Naive thymus-derived CD4-positive, alpha-beta T cell (primary cell): ENCODE measurements at regions not wholly inside any gene's neighbourhood (a gene's known extent, or its start where the extent isn't known, plus 50 kb on each side); places are given as distances from the start of the nearest gene placed in this dataset.

Source experiments
- ATAC-seq: fragments of 150-1000 bp; cut with Tn5 transposase; 2 replicates; pipeline ENCODE4 v1.10.0; 2021; ENCODE audit warnings: mild to moderate bottlenecking, moderate library complexity
- CTCF ChIA-PET: fragments of 350-600 bp; sonication (Branson Sonifier 250); formaldehyde crosslinking; loops from one replicate; lab custom pipeline; 2021; ENCODE audit warnings: antibody characterized with exemption; lab: Charles Lee
- POLR2A ChIA-PET: fragments of 350-600 bp; sonication (Branson Sonifier 250); formaldehyde crosslinking; loops from one replicate; lab custom pipeline; 2021; ENCODE audit warnings: antibody characterized with exemption, inconsistent platforms; lab: Charles Lee
- DNase-seq, 9 donors: peaks; one replicate each; pipeline versions ENCODE4 v3.0.0 to v3.0.0-alpha.2; 2020 to 2022; ENCODE audit warnings: mixed read lengths in 1 of 9
- H3K27ac ChIP-seq: one replicate; pipeline ENCODE4 v1.7.0; 2013; ENCODE audit warnings: mild to moderate bottlenecking, low read depth, low read length, moderate library complexity
- H3K27me3 ChIP-seq, 2 donors: one replicate each; pipeline ENCODE4 v1.7.0; 2013; ENCODE audit warnings: low read length in 2 of 2, mild to moderate bottlenecking in 2 of 2, moderate library complexity in 2 of 2; ENCODE audit not compliant: control insufficient read depth in 2 of 2, insufficient read depth in 2 of 2
- H3K36me3 ChIP-seq, 3 experiments: 1 replicate in 2 of 3; 2 replicates in 1 of 3; pipeline ENCODE4 v1.7.0; 2013; ENCODE audit warnings: low read length in 3 of 3, mild to moderate bottlenecking in 3 of 3, moderate library complexity in 1 of 3; ENCODE audit not compliant: insufficient read depth in 3 of 3, control insufficient read depth in 2 of 3
- H3K4me1 ChIP-seq, 2 donors: one replicate each; pipeline ENCODE4 v1.7.0; 2013; ENCODE audit warnings: low read length in 2 of 2, mild to moderate bottlenecking in 2 of 2, moderate library complexity in 1 of 2; ENCODE audit not compliant: control insufficient read depth in 2 of 2, insufficient read depth in 2 of 2
- H3K4me3 ChIP-seq: 2 replicates; pipeline ENCODE4 v1.7.0; 2013; ENCODE audit warnings: mild to moderate bottlenecking, low read length
- H3K9me3 ChIP-seq, 3 experiments: 1 replicate in 2 of 3; 2 replicates in 1 of 3; pipeline ENCODE4 v1.7.0; 2013; ENCODE audit warnings: low read length in 3 of 3; ENCODE audit not compliant: control insufficient read depth in 2 of 3
- H3K27ac Mint-ChIP-seq, 9 donors: one replicate each; pipeline ENCODE4 v1.8.0; 2020 to 2022; ENCODE audit warnings: mixed read lengths in 9 of 9, mild to moderate bottlenecking in 8 of 9, moderate library complexity in 5 of 9, inconsistent platforms in 2 of 9
- H3K27me3 Mint-ChIP-seq, 5 donors: one replicate each; pipeline ENCODE4 v1.8.0; 2021 to 2022; ENCODE audit warnings: mixed read lengths in 5 of 5, mild to moderate bottlenecking in 1 of 5
- H3K36me3 Mint-ChIP-seq, 5 donors: one replicate each; pipeline ENCODE4 v1.8.0; 2020 to 2022; ENCODE audit warnings: mixed read lengths in 5 of 5, mild to moderate bottlenecking in 3 of 5, inconsistent platforms in 1 of 5
- H3K4me1 Mint-ChIP-seq, 7 donors: one replicate each; pipeline ENCODE4 v1.8.0; 2020 to 2022; ENCODE audit warnings: mixed read lengths in 7 of 7, mild to moderate bottlenecking in 3 of 7, inconsistent platforms in 1 of 7
- H3K4me3 Mint-ChIP-seq, 10 donors: one replicate each; pipeline ENCODE4 v1.8.0; 2020 to 2022; ENCODE audit warnings: mild to moderate bottlenecking in 10 of 10, mixed read lengths in 10 of 10, moderate library complexity in 6 of 10, inconsistent platforms in 2 of 10
- H3K9me3 Mint-ChIP-seq, 11 donors: one replicate each; pipeline ENCODE4 v1.8.0; 2020 to 2022; ENCODE audit warnings: mixed read lengths in 11 of 11, mild to moderate bottlenecking in 4 of 11, inconsistent platforms in 1 of 11, moderate library complexity in 1 of 11
- intact Hi-C, 2 donors: fragments of 100-400 bp; cut with micrococcal nuclease; formaldehyde crosslinking; loops; one replicate each; pipeline ENCODE4 v1.15.1; 2023

DNA sequence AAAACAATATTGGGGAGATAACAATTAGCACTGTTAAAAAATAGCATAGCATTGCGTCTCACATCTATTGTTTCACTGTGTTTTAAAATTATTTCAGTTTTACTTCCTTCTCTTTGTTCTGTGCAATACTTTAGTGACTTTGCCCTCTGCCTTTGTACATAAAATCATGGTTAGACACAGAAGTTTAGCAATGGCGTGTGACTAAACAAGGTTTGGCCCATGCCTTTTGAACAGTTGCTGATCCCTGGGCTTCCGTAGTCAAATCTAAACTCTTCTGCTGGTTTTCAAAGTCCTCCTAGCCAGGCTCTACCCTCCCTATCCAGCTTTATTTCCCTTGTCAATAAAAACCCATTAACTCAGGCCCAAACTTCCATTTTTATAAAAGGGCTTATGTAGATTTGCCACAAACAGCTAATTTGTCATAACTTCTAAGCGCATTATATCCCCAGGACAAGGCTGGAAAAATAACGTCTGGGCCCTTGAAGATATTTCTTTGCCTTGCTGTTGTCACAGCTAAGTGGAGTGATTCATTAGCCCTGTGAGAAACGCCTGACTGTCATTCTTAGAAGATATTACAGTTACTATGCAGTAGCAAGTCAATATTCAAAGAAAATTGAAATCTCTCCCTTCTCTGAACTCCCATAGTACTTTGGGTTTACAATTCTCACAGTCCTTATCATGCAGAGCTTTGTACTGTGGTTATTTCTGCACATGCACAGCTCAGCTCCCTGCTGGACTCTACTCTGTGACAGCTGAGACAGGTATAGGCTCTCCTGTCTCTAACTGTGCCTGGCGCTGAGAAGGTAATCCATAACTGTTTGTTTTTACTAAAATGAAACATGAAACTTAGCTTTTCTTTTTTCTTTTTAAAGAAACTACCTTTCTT, 123.4 kb upstream of the SLC24A5 start:
- POLR2A ChIA-PET, result no interaction called here
- no peak for ATAC-seq

DNA sequence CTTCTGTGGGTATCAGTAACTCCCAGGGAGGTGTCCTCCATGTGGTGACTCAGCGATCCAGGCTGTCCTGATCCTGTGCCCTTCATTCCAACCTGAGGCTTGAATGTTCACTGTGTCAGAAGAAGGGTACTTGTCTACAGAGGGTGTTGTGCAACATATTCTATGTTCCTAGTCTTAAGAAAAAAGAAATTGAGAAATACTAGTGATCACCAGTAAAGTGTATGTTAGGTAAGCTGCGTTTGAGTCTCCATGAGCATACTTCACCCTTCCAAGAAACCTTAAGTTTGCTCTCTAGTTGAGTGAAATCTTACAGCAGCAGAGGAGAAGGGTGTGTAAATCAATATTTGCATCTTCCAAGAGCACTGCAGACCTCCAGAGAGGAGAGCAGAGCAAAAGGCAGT, 122.2 kb upstream of the SLC24A5 start:
- Mint-ChIP-seq H3K4me3 (no peak overlapping the region), H3K27me3 (peaks cover 4 to 25% (median 8%) of the 10 kb centered on the region in 5 donors), H3K4me1 (peaks cover 0 to 1% (median 0%) of the 10 kb centered on the region in 7 donors), H3K36me3 (no peaks in the 10 kb centered on the region), H3K9me3 (no peaks in the 10 kb centered on the region), H3K27ac (no peak overlapping the region)
- ChIA-PET CTCF (no interaction called here), POLR2A (no interaction called here)
- intact Hi-C loops, result no loop called here
- Histone ChIP-seq H3K9me3 (no peaks in the 10 kb centered on the region), H3K27me3 (no peaks in the 10 kb centered on the region), H3K4me3 (no peak overlapping the region), H3K4me1 (no peaks in the 10 kb centered on the region), H3K36me3 (no peaks in the 10 kb centered on the region), H3K27ac (no peak overlapping the region)
- DNase-seq (no peak), ATAC-seq (no peak)

More for the DNA sequence above, 123.4 kb upstream of the SLC24A5 start:
- intact Hi-C loops, result no loop called here
- Mint-ChIP-seq H3K9me3 (no peaks in the 10 kb centered on the region), H3K4me1 (peaks cover 0 to 1% (median 0%) of the 10 kb centered on the region in 7 donors), H3K27me3 (peaks cover 4 to 24% (median 8%) of the 10 kb centered on the region in 5 donors), H3K36me3 (no peaks in the 10 kb centered on the region), H3K4me3 (no peak overlapping the region), H3K27ac (no peak overlapping the region)
- H3K36me3 ChIP-seq, result no peaks in the 10 kb centered on the region
- no peak overlapping the region for H3K4me3 ChIP-seq
- no peak for DNase-seq
- H3K9me3 ChIP-seq, result no peaks in the 10 kb centered on the region
- H3K27me3 ChIP-seq, result no peaks in the 10 kb centered on the region
- CTCF ChIA-PET, result interaction anchor here (0.6 kb wide), 1 partner anchor 17 kb away, joined by 3 read pairs; no protein-coding TSS in a partner anchor
- H3K27ac ChIP-seq, result no peak overlapping the region
- no peaks in the 10 kb centered on the region for H3K4me1 ChIP-seq

DNA sequence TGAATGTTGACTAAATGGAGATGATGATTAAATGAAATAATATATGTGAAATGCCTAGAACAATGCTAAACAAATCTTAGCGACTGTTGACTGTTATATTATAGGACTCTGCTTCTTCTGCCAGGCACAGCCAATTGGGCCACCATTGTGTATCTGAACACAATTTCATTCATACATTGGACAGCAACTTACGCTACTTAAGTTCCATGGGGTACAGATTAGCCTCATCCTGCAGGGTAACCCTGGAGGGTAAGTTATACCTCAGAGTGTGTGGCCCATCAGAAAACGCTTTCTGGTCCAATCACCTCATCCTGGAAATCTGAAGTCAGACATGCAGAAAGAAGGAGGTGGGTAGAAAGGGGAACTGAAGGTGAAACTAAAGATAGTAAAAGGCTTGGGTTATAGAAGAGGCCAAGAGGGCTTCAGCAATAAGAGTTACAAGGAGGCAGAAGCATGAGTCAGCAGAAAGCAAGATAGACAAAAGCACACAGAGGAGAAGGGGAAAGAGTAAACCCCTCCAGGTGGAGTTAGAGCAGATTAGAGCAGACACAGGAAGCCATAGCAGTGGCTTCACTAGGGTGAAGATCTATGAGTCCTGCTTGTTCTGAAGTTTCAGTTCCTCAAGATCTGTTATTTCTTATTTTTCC, 119.3 kb upstream of the SLC24A5 start:
- Histone ChIP-seq H3K27me3 (no peaks in the 10 kb centered on the region), H3K36me3 (no peaks in the 10 kb centered on the region), H3K27ac (no peak overlapping the region), H3K4me1 (no peaks in the 10 kb centered on the region), H3K9me3 (no peaks in the 10 kb centered on the region), H3K4me3 (no peak overlapping the region)
- Mint-ChIP-seq H3K27ac (no peak overlapping the region), H3K9me3 (peaks cover 0 to 2% (median 0%) of the 10 kb centered on the region in 11 donors), H3K4me3 (no peak overlapping the region), H3K27me3 (peaks cover 4 to 19% (median 6%) of the 10 kb centered on the region in 5 donors), H3K36me3 (no peaks in the 10 kb centered on the region), H3K4me1 (peaks cover 0 to 1% (median 0%) of the 10 kb centered on the region in 7 donors)
- ATAC-seq (no peak), DNase-seq (no peak)
- CTCF ChIA-PET, result no interaction called here
- intact Hi-C loops, result no loop called here
- POLR2A ChIA-PET, result no interaction called here

DNA sequence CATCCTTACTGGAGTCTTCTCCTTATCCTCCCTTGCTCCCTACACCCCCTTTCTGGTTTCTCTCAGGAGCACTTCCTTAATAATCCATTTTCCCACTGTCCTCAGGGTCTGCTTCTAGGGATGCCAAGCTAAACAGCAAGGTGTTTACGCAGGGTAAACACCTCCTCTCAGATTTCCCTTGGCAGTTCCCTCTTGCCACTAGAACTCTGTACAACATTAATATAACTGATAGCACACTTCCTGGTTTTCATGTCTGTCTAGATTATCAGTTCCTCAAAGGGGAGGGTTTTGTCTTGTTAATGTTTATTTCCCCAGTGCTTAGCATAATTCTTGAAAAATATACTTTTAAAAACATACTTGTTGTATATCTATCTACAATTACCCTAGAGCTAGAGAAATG, 118.0 kb upstream of the SLC24A5 start:
- Histone ChIP-seq H3K4me1 (no peaks in the 10 kb centered on the region), H3K27ac (no peak overlapping the region), H3K27me3 (no peaks in the 10 kb centered on the region), H3K9me3 (no peaks in the 10 kb centered on the region), H3K4me3 (no peak overlapping the region), H3K36me3 (no peaks in the 10 kb centered on the region)
- ATAC-seq (no peak), DNase-seq (no peak)
- H3K27me3 Mint-ChIP-seq, result peaks cover 4 to 19% (median 6%) of the 10 kb centered on the region in 5 donors
- H3K4me3 Mint-ChIP-seq, result no peak overlapping the region
- peaks cover 0 to 1% (median 0%) of the 10 kb centered on the region in 7 donors for H3K4me1 Mint-ChIP-seq
- H3K9me3 Mint-ChIP-seq, result peaks cover 0 to 2% (median 0%) of the 10 kb centered on the region in 11 donors
- no peaks in the 10 kb centered on the region for H3K36me3 Mint-ChIP-seq
- H3K27ac Mint-ChIP-seq, result no peak overlapping the region
- POLR2A ChIA-PET, result no interaction called here
- intact Hi-C loops, result no loop called here
- CTCF ChIA-PET, result no interaction called here

DNA sequence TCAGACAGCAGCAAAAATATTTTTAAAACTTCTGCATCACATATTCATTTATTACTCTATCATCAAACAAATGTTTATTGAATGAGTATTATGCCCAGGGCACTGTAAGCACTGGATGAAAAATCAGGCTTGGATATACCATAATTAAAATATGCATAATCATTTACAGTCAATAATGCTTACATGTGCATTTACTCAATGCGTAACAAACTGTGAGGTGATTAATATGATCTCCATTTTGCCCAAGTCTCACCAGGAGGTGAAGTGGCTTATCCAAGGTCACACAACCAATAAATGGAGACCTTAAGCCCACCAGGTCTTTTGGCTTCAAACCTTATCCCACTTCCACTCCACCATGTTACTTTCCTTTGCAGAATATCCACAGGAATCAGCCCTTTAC, 117.3 kb upstream of the SLC24A5 start:
- no peak overlapping the region for H3K27ac ChIP-seq
- Mint-ChIP-seq H3K9me3 (peaks cover 0 to 3% (median 0%) of the 10 kb centered on the region in 11 donors), H3K4me3 (no peak overlapping the region), H3K27ac (no peak overlapping the region), H3K27me3 (peaks cover 4 to 19% (median 6%) of the 10 kb centered on the region in 5 donors), H3K36me3 (peaks cover 0 to 2% (median 0%) of the 10 kb centered on the region in 5 donors), H3K4me1 (peaks cover 0 to 1% (median 0%) of the 10 kb centered on the region in 7 donors)
- H3K27me3 ChIP-seq, result no peaks in the 10 kb centered on the region
- ChIA-PET CTCF (no interaction called here), POLR2A (no interaction called here)
- ATAC-seq, result no peak
- DNase-seq, result no peak
- no peak overlapping the region for H3K4me3 ChIP-seq
- intact Hi-C loops, result no loop called here
- H3K9me3 ChIP-seq, result no peaks in the 10 kb centered on the region
- H3K36me3 ChIP-seq, result no peaks in the 10 kb centered on the region
- H3K4me1 ChIP-seq, result no peaks in the 10 kb centered on the region

DNA sequence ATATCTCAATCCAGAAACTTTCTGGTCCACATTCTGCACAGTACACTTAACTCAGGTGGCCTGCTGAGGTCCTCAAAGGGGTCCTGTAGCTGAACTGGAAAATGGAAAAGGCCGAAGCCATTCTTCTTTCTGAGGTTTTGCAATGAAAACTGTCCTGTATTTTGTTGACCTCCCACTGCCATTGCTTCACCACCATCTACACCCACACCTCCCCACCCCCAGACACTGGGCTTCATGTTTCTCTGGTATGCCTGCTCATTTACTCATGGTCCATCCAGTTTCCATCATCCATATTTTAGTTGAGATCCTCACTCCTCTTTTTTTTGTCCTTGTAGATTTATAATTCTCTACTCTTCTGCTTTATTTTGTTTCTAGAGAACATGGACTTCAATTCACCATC, 115.7 kb upstream of the SLC24A5 start:
- Histone ChIP-seq H3K9me3 (no peaks in the 10 kb centered on the region), H3K27ac (no peak overlapping the region), H3K4me3 (no peak overlapping the region), H3K36me3 (no peaks in the 10 kb centered on the region), H3K27me3 (no peaks in the 10 kb centered on the region), H3K4me1 (no peaks in the 10 kb centered on the region)
- DNase-seq (no peak), ATAC-seq (no peak)
- Mint-ChIP-seq H3K4me3 (no peak overlapping the region), H3K4me1 (peaks cover 0 to 1% (median 0%) of the 10 kb centered on the region in 7 donors), H3K27ac (no peak overlapping the region), H3K36me3 (peaks cover 0 to 4% (median 0%) of the 10 kb centered on the region in 5 donors), H3K9me3 (peaks cover 0 to 3% (median 0%) of the 10 kb centered on the region in 11 donors), H3K27me3 (peaks cover 0 to 19% (median 8%) of the 10 kb centered on the region in 5 donors)
- CTCF ChIA-PET, result no interaction called here
- intact Hi-C loops, result no loop called here
- POLR2A ChIA-PET, result no interaction called here
